ENCODE measurements at regions not wholly inside any gene's neighbourhood (a gene's known extent, or its start where the extent isn't known, plus 50 kb on each side); places are given as distances from the start of the nearest gene placed in this dataset.
A peak's percentile ranks its signal among the peaks of the same experiment; 100 is the strongest.

- DNase-seq (ENCODE audit: low read depth in 2 of 2): peak; percentile 37 to 95
These were observed 226.4 kb upstream of the KLF14 start for GRCh38 chr7:130960208-130960988.

GRCh38 chr7:130961128-130961601, 227.2 kb upstream of the KLF14 start:
- peak in 1 of 2 donors; percentile 46 for DNase-seq (ENCODE audit: low read depth in 2 of 2)

- no peak for DNase-seq (ENCODE audit: low read depth in 2 of 2)
These were observed 228.1 kb upstream of the KLF14 start for GRCh38 chr7:130962109-130962508.

- peak; percentile 44 to 68 for DNase-seq (ENCODE audit: low read depth in 2 of 2)
These were observed 229.3 kb upstream of the KLF14 start for GRCh38 chr7:130963339-130963738.

GRCh38 chr7:130965515-130965914, 231.5 kb upstream of the KLF14 start:
- no peak for DNase-seq (ENCODE audit: low read depth in 2 of 2)

- DNase-seq (ENCODE audit: low read depth in 2 of 2): no peak
These were observed 232.4 kb upstream of the KLF14 start for GRCh38 chr7:130966246-130967009.

GRCh38 chr7:130970196-130970595, 236.2 kb upstream of the KLF14 start:
- no peak for DNase-seq (ENCODE audit: low read depth in 2 of 2)

- peak in 1 of 2 donors; percentile 91 for DNase-seq (ENCODE audit: low read depth in 2 of 2)
These were observed 236.7 kb upstream of the KLF14 start for GRCh38 chr7:130970696-130971095.

- no peak for DNase-seq (ENCODE audit: low read depth in 2 of 2)
These were observed 237.3 kb upstream of the KLF14 start for GRCh38 chr7:130971297-130971696.

GRCh38 chr7:130972201-130972600, 238.2 kb upstream of the KLF14 start:
- no peak for DNase-seq (ENCODE audit: low read depth in 2 of 2)

- no peak for DNase-seq (ENCODE audit: low read depth in 2 of 2)
These were observed 239.6 kb upstream of the KLF14 start for GRCh38 chr7:130973637-130974036.

GRCh38 chr7:130974169-130974568, 240.2 kb upstream of the KLF14 start:
- DNase-seq (ENCODE audit: low read depth in 2 of 2): no peak

GRCh38 chr7:130974794-130975193, 240.8 kb upstream of the KLF14 start:
- DNase-seq (ENCODE audit: low read depth in 2 of 2): no peak

- no peak for DNase-seq (ENCODE audit: low read depth in 2 of 2)
These were observed 241.7 kb upstream of the KLF14 start for GRCh38 chr7:130975731-130976130.

GRCh38 chr7:130982160-130982638, 248.2 kb upstream of the KLF14 start:
- DNase-seq (ENCODE audit: low read depth in 2 of 2): peak; percentile 62 to 67

GRCh38 chr7:130982651-130983050, 248.6 kb upstream of the KLF14 start:
- no peak for DNase-seq (ENCODE audit: low read depth in 2 of 2)

GRCh38 chr7:130985361-130985760, 251.4 kb upstream of the KLF14 start:
- DNase-seq (ENCODE audit: low read depth in 2 of 2): no peak

- DNase-seq (ENCODE audit: low read depth in 2 of 2): peak in 1 of 2 donors; percentile 78
These were observed 252.3 kb upstream of the KLF14 start for GRCh38 chr7:130986261-130986690.

- DNase-seq (ENCODE audit: low read depth in 2 of 2): no peak
These were observed 253.1 kb upstream of the KLF14 start for GRCh38 chr7:130987092-130987491.

- DNase-seq (ENCODE audit: low read depth in 2 of 2): no peak
These were observed 254.4 kb upstream of the KLF14 start for GRCh38 chr7:130988443-130988842.

- no peak for DNase-seq (ENCODE audit: low read depth in 2 of 2)
These were observed 255.2 kb upstream of the KLF14 start for GRCh38 chr7:130989101-130989795.
